A549 (cell line): ENCODE measurements at regions not wholly inside any gene's neighbourhood (a gene's known extent, or its start where the extent isn't known, plus 50 kb on each side); places are given as distances from the start of the nearest gene placed in this dataset.

Experiments used
- CTCF ChIP-seq: fragments of >200 bp; sonication (Bioruptor Twin); formaldehyde crosslinking; IDR thresholded peaks from 3 replicates; pipeline ENCODE4 v1.5.1; 2016
- GATA3 ChIP-seq: IDR thresholded peaks from 2 replicates; pipeline ENCODE4 v1.6.1; 2012; ENCODE audit warnings: borderline replicate concordance
- JUNB ChIP-seq: fragments of >200 bp; sonication (Bioruptor Twin); formaldehyde crosslinking; IDR thresholded peaks from 2 replicates; pipeline ENCODE4 v1.6.1; 2016
- MYC ChIP-seq: IDR thresholded peaks from 2 replicates; pipeline ENCODE4 v1.6.1; 2012; ENCODE audit warnings: mild to moderate bottlenecking, inconsistent platforms, low read length, improper control_type of control experiment, borderline replicate concordance
- POLR2AphosphoS2 ChIP-seq: conservative IDR thresholded peaks from 2 replicates; pipeline ENCODE4 v1.6.1; 2012; ENCODE audit warnings: low read length, improper control_type of control experiment, inconsistent platforms
- USF2 ChIP-seq: fragments of 450-650 bp; IDR thresholded peaks from 2 replicates; pipeline ENCODE4 v1.6.1; 2014; ENCODE audit warnings: antibody characterized with exemption

- TF ChIP-seq CTCF (no peak), JUNB (no peak), USF2 (no peak), MYC (no peak), GATA3 (no peak), POLR2AphosphoS2 (no peak)
These were observed 387.3 kb downstream of the KDM5D start for GRCh38 chrY:19357249-19357648.
